Vagina (tissue), 2 donors: ENCODE measurements at regions not wholly inside any gene's neighbourhood (a gene's known extent, or its start where the extent isn't known, plus 50 kb on each side); places are given as distances from the start of the nearest gene placed in this dataset.
A peak's percentile ranks its signal among the peaks of the same experiment; 100 is the strongest.

ENCODE experiments used
- DNase-seq, 2 donors: peaks; one replicate each; pipeline ENCODE4 v3.0.0-alpha.2; 2017; ENCODE audit errors: extremely low spot score in 2 of 2
- H3K27ac ChIP-seq: fragments of 200-600 bp; sonication (generic); one replicate; pipeline ENCODE4 v1.5.1; 2019
- H3K27me3 ChIP-seq: fragments of 200-600 bp; sonication (generic); one replicate; pipeline ENCODE4 v1.5.1; 2019
- H3K36me3 ChIP-seq, 2 donors: fragments of 200-600 bp; sonication (generic); one replicate each; pipeline ENCODE4 v1.5.1; 2017 to 2019
- H3K4me1 ChIP-seq: fragments of 200-600 bp; sonication (generic); one replicate; pipeline ENCODE4 v1.5.1; 2019
- H3K4me3 ChIP-seq, 2 donors: fragments of 200-600 bp; sonication (generic); 1 replicate in 1 of 2; 2 replicates in 1 of 2; pipeline ENCODE4 v1.5.1; 2016 to 2019
- H3K9me3 ChIP-seq: fragments of 200-600 bp; sonication (generic); one replicate; pipeline ENCODE4 v1.5.1; 2019
- POLR2A ChIP-seq, 2 donors: fragments of 450-650 bp; IDR thresholded peaks; one replicate each; pipeline ENCODE4 v1.6.1; 2017; ENCODE audit warnings: antibody characterized with exemption in 2 of 2, mild to moderate bottlenecking in 2 of 2, moderate library complexity in 2 of 2
- POLR2AphosphoS5 ChIP-seq, 2 donors: sonication (generic); formaldehyde crosslinking; IDR thresholded peaks; one replicate each; pipeline ENCODE4 v1.9.0; 2017; ENCODE audit warnings: antibody characterized with exemption in 2 of 2, mild to moderate bottlenecking in 2 of 2, low read depth in 1 of 2; ENCODE audit not compliant: insufficient read depth in 1 of 2
- intact Hi-C: fragments of 100-400 bp; cut with DNase I; formaldehyde crosslinking; loops from one replicate; pipeline ENCODE4 v1.15.1; 2023
- TF ChIP-seq, protein P1 (sequence below), 3 experiments: fragments of 450-650 bp in 2 of 3; fragments of 200-600 bp in 1 of 3; sonication (generic) in 1 of 3; IDR thresholded peaks; one replicate each; pipeline ENCODE4 v1.5.1; 2017 to 2019; ENCODE audit warnings: antibody characterized with exemption in 3 of 3, mild to moderate bottlenecking in 2 of 3, moderate library complexity in 2 of 3

DNA sequence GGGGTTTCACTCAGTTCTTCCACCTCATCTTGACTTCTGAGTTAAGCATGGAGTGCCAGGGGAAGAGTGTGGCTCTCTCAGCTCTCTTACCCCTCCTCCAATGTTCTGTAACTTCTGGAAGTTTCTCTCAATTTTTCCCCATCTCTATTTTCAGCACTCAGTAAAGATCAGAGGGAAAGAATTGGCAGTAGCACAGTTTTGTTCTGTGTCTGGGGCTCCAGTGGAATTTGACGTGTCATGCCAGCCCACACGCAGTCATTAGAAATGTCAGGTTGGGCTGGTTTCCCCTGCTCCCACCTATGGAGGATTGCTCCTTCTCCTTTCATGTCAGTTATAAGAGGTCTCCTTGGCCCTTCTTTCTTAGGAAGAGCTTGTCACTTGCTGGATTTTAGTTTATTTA lies 104.6 kb upstream of the COL3A1 start:
- intact Hi-C loops: no loop called here
- no peaks in the 10 kb centered on the region for H3K36me3 ChIP-seq
- H3K27ac ChIP-seq: no peak overlapping the region
- TF ChIP-seq POLR2AphosphoS5 (IDR thresholded peaks at IDR 0.05; ENCODE audit: insufficient read depth in 1 of 2, low read depth in 1 of 2) (no peak), POLR2A (IDR thresholded peaks at IDR 0.05) (no peak)
- TF ChIP-seq, protein P1, sequence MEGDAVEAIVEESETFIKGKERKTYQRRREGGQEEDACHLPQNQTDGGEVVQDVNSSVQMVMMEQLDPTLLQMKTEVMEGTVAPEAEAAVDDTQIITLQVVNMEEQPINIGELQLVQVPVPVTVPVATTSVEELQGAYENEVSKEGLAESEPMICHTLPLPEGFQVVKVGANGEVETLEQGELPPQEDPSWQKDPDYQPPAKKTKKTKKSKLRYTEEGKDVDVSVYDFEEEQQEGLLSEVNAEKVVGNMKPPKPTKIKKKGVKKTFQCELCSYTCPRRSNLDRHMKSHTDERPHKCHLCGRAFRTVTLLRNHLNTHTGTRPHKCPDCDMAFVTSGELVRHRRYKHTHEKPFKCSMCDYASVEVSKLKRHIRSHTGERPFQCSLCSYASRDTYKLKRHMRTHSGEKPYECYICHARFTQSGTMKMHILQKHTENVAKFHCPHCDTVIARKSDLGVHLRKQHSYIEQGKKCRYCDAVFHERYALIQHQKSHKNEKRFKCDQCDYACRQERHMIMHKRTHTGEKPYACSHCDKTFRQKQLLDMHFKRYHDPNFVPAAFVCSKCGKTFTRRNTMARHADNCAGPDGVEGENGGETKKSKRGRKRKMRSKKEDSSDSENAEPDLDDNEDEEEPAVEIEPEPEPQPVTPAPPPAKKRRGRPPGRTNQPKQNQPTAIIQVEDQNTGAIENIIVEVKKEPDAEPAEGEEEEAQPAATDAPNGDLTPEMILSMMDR (IDR thresholded peaks at IDR 0.05): no peak
- H3K9me3 ChIP-seq: peaks cover 8% of the 10 kb centered on the region
- no peak overlapping the region for H3K4me3 ChIP-seq
- no peaks in the 10 kb centered on the region for H3K4me1 ChIP-seq
- no peak for DNase-seq
- H3K27me3 ChIP-seq: no peaks in the 10 kb centered on the region

DNA sequence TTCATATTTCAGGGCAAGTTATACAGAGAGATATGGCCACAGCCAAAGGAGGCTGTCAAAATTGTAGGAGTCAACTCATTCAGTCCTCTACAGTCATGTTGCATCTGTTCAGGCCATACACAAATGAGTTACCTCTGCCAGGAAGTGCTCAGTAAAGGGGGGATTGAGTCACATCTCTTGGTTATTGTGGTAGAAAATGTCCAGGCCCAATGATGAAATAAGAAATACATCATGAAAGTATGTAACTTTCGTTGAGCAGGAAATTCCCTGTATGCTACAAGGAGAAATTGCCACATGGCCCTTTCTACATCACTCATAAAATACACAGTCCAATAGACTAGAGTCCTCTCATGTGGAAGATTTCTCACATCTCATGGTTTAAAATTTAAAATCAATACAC lies 103.9 kb upstream of the COL3A1 start:
- H3K9me3 ChIP-seq: peaks cover 8% of the 10 kb centered on the region
- H3K4me1 ChIP-seq: no peaks in the 10 kb centered on the region
- H3K4me3 ChIP-seq: no peak overlapping the region
- TF ChIP-seq, protein P1 (IDR thresholded peaks at IDR 0.05): no peak
- no peak for TF ChIP-seq POLR2A (IDR thresholded peaks at IDR 0.05)
- H3K27ac ChIP-seq: no peak overlapping the region
- no peaks in the 10 kb centered on the region for H3K27me3 ChIP-seq
- no peaks in the 10 kb centered on the region for H3K36me3 ChIP-seq
- intact Hi-C loops: no loop called here
- no peak for DNase-seq

DNA sequence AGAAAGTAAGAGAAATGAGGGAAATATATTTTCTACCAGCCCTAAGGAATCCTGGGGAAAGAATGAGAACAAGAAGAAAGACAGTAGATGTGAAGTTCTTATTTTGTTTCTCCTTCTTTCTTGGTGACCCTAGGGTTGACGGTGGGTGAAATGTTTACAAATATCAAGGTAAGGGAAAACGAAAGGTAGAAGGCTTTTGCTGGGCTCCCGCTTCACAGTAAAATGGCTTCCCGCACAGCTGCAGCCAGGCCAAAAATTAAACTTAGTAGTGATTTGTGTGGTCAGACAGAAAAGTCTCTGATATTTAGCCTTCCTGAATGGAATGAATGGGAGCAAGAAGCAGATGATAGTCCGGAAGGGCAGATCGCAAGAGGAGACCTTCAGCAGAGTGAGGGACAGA lies 99.1 kb upstream of the COL3A1 start:
- H3K4me3 ChIP-seq: no peak overlapping the region
- no peaks in the 10 kb centered on the region for H3K9me3 ChIP-seq
- TF ChIP-seq, protein P1 (IDR thresholded peaks at IDR 0.05): no peak
- TF ChIP-seq POLR2A (IDR thresholded peaks at IDR 0.05) (no peak), POLR2AphosphoS5 (IDR thresholded peaks at IDR 0.05; ENCODE audit: insufficient read depth in 1 of 2, low read depth in 1 of 2) (no peak)
- DNase-seq: no peak
- H3K36me3 ChIP-seq: no peaks in the 10 kb centered on the region
- no peaks in the 10 kb centered on the region for H3K27me3 ChIP-seq
- intact Hi-C loops: no loop called here
- H3K4me1 ChIP-seq: no peaks in the 10 kb centered on the region
- H3K27ac ChIP-seq: no peak overlapping the region

DNA sequence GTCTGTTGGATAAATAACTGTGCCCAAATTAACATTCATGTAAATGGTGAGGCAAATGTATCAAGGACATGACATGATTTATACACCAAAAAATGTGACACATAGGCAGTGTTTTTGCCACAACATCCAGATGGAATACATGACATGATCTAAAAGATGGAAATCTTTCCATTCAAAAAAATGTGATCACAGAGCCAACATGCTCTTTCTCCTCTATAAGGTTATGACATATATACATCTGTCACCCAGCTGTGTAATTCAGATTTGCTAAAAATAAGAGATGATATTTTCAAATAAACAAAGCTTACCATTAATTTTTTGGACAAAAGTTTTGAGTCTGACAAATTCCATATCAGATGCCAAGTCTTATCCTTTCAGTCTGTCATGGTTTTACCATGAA lies 95.5 kb upstream of the COL3A1 start:
- intact Hi-C loops: no loop called here
- no peak overlapping the region for H3K27ac ChIP-seq
- no peaks in the 10 kb centered on the region for H3K27me3 ChIP-seq
- TF ChIP-seq, protein P1 (IDR thresholded peaks at IDR 0.05): no peak
- TF ChIP-seq POLR2AphosphoS5 (IDR thresholded peaks at IDR 0.05; ENCODE audit: insufficient read depth in 1 of 2, low read depth in 1 of 2) (no peak), POLR2A (IDR thresholded peaks at IDR 0.05) (no peak)
- DNase-seq: no peak
- no peaks in the 10 kb centered on the region for H3K36me3 ChIP-seq
- H3K4me3 ChIP-seq: no peak overlapping the region
- H3K9me3 ChIP-seq: no peaks in the 10 kb centered on the region
- H3K4me1 ChIP-seq: no peaks in the 10 kb centered on the region

DNA sequence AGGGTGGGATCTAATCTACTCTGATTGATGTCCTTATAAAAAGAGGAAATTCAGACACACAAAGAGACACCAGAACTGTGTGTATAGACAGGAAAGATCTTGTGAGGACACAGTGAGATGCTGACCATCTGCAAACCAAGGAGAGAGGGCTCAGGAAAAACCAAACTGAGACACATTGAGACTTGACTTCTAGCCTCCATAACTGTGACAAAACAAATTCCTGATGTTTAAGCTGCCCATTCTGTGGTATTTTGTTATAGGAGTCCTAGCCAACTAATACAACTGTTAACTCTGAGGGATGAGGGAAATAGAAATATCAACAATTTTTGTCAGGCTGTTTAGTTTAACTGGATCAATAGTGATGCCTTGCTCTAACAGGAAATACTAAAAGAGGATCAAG lies 93.4 kb upstream of the COL3A1 start:
- intact Hi-C loops: no loop called here
- TF ChIP-seq POLR2AphosphoS5 (IDR thresholded peaks at IDR 0.05; ENCODE audit: insufficient read depth in 1 of 2, low read depth in 1 of 2): no peak
- Histone ChIP-seq H3K4me1 (no peaks in the 10 kb centered on the region), H3K4me3 (no peak overlapping the region), H3K27ac (peak overlapping the region; percentile 2), H3K9me3 (no peaks in the 10 kb centered on the region), H3K36me3 (no peaks in the 10 kb centered on the region), H3K27me3 (no peaks in the 10 kb centered on the region)
- no peak for DNase-seq

DNA sequence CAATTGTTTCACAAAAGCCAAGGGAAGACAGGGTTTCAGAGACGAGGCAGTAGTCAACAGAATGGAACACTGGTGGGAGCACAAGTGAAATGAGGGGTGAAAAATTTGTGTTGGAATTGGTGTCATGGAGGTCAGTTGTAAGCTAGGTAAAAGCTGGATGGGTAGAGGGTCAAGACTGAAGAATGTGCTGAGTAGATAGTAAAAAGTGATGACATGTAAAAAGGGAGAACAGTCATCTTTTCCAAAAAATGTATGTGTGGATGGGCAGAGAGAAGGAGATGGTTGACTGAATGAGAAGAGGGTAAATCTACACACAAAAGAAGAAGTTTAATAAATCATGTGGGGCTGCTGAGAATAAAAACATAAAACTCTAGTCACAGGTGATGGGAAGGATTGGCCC lies 92.7 kb upstream of the COL3A1 start:
- Histone ChIP-seq H3K4me3 (no peak overlapping the region), H3K36me3 (no peaks in the 10 kb centered on the region), H3K27ac (peak overlapping the region; percentile 18), H3K27me3 (no peaks in the 10 kb centered on the region), H3K9me3 (no peaks in the 10 kb centered on the region), H3K4me1 (no peaks in the 10 kb centered on the region)
- no peak for TF ChIP-seq POLR2A (IDR thresholded peaks at IDR 0.05)
- TF ChIP-seq, protein P1 (IDR thresholded peaks at IDR 0.05): no peak
- TF ChIP-seq POLR2AphosphoS5 (IDR thresholded peaks at IDR 0.05; ENCODE audit: insufficient read depth in 1 of 2, low read depth in 1 of 2): no peak
- no peak for DNase-seq
- intact Hi-C loops: no loop called here
